Upper lobe of right lung (tissue), 1 donor: ENCODE measurements at regions not wholly inside any gene's neighbourhood (a gene's known extent, or its start where the extent isn't known, plus 50 kb on each side); places are given as distances from the start of the nearest gene placed in this dataset.

Source experiments
- ATAC-seq: fragments of 200-7000 bp; cut with Tn5 transposase; one replicate; pipeline ENCODE4 v1.9.1; 2020; ENCODE audit warnings: mild to moderate bottlenecking, moderate library complexity
- DNase-seq: peaks from one replicate; pipeline ENCODE4 v3.0.0-alpha.2; 2020
- H3K27ac ChIP-seq: fragments of 200-600 bp; one replicate; pipeline ENCODE4 v1.8.0; 2022
- H3K27me3 ChIP-seq: fragments of 200-600 bp; one replicate; pipeline ENCODE4 v1.8.0; 2022; ENCODE audit warnings: mild to moderate bottlenecking
- H3K36me3 ChIP-seq: fragments of 200-600 bp; one replicate; pipeline ENCODE4 v1.8.0; 2022
- H3K4me1 ChIP-seq: fragments of 200-600 bp; one replicate; pipeline ENCODE4 v1.8.0; 2022
- H3K4me3 ChIP-seq: fragments of 200-600 bp; one replicate; pipeline ENCODE4 v1.8.0; 2022; ENCODE audit warnings: mild to moderate bottlenecking
- H3K9me3 ChIP-seq: fragments of 200-600 bp; one replicate; pipeline ENCODE4 v1.8.0; 2022
- intact Hi-C: fragments of 100-400 bp; cut with DNase I; formaldehyde crosslinking; loops from one replicate; pipeline ENCODE4 v1.11.0; 2022
- TF ChIP-seq, protein P1 (sequence below): fragments of 200-600 bp; IDR thresholded peaks from one replicate; pipeline ENCODE4 v1.8.0; 2022; ENCODE audit warnings: antibody characterized with exemption
- donor health status: DM: no; HTN: yes; CAD: no; lungs with severe emphysema.

GRCh38 chr7:46515844-46516590, 594.9 kb upstream of the IGFBP3 start:
- no peaks in the 10 kb centered on the region for H3K27me3 ChIP-seq
- ATAC-seq: no peak
- H3K36me3 ChIP-seq: no peaks in the 10 kb centered on the region
- no peak overlapping the region for H3K4me3 ChIP-seq
- intact Hi-C loops: no loop called here
- no peaks in the 10 kb centered on the region for H3K4me1 ChIP-seq
- DNase-seq: no peak
- H3K27ac ChIP-seq: no peak overlapping the region
- no peaks in the 10 kb centered on the region for H3K9me3 ChIP-seq
- TF ChIP-seq, protein P1, sequence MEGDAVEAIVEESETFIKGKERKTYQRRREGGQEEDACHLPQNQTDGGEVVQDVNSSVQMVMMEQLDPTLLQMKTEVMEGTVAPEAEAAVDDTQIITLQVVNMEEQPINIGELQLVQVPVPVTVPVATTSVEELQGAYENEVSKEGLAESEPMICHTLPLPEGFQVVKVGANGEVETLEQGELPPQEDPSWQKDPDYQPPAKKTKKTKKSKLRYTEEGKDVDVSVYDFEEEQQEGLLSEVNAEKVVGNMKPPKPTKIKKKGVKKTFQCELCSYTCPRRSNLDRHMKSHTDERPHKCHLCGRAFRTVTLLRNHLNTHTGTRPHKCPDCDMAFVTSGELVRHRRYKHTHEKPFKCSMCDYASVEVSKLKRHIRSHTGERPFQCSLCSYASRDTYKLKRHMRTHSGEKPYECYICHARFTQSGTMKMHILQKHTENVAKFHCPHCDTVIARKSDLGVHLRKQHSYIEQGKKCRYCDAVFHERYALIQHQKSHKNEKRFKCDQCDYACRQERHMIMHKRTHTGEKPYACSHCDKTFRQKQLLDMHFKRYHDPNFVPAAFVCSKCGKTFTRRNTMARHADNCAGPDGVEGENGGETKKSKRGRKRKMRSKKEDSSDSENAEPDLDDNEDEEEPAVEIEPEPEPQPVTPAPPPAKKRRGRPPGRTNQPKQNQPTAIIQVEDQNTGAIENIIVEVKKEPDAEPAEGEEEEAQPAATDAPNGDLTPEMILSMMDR: no peak

DNA sequence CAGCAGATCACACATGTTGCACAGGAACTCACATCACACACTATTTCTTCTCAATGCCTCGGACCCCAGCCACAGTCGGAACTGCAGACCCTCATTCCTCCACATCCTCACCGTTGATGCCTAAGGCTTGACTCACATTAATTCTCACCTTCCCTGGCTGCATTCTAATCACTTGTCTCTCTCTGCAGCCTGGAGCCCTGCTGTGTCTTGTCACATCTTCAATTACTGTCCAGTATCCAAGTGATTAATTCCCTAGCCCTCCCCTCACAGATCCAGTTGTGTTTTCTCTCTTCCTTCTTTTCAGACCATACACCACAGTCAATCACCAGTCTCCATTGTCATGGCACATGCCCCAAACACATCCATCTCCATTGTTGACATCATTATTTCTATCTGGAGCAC, 592.4 kb upstream of the IGFBP3 start:
- no peak for ATAC-seq

DNA sequence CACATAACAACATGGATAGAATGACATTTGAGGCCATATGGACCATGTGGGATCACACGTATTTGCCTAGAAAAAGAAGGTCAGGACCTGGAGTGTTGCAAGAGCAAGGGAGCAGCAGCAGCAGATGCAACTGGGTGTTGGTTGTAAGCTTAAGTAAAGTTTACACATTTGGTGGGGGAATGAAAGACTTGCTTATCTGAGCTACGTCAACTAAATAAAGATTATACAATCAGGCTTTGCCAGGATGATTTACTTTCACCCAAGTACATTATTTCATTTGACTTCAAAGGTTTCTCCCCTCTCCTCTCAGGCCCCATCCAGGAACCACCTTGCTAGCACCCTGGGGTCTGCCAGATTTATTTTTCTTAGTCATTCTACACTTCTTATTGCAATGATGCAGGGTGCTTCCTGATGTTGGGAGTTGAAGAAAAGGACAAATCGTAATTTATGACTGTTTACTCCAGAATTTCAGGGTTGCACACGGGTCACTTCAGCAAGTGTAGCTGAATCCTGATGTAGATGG, 591.9 kb upstream of the IGFBP3 start:
- no peaks in the 10 kb centered on the region for H3K36me3 ChIP-seq
- intact Hi-C loops: no loop called here
- no peaks in the 10 kb centered on the region for H3K4me1 ChIP-seq
- DNase-seq: no peak
- ATAC-seq: no peak
- no peak overlapping the region for H3K27ac ChIP-seq
- TF ChIP-seq, protein P1: no peak
- no peaks in the 10 kb centered on the region for H3K27me3 ChIP-seq
- no peaks in the 10 kb centered on the region for H3K9me3 ChIP-seq
- no peak overlapping the region for H3K4me3 ChIP-seq

More for the DNA sequence above, 592.4 kb upstream of the IGFBP3 start:
- Histone ChIP-seq H3K4me1 (no peaks in the 10 kb centered on the region), H3K36me3 (no peaks in the 10 kb centered on the region), H3K27me3 (no peaks in the 10 kb centered on the region), H3K9me3 (no peaks in the 10 kb centered on the region), H3K4me3 (no peak overlapping the region), H3K27ac (no peak overlapping the region)
- DNase-seq: no peak
- intact Hi-C loops: no loop called here
- TF ChIP-seq, protein P1: no peak

- H3K27ac ChIP-seq: no peak overlapping the region
- H3K27me3 ChIP-seq: no peaks in the 10 kb centered on the region
- ATAC-seq (no peak), DNase-seq (no peak)
- no peaks in the 10 kb centered on the region for H3K9me3 ChIP-seq
- H3K36me3 ChIP-seq: no peaks in the 10 kb centered on the region
- TF ChIP-seq, protein P1: no peak
- no peak overlapping the region for H3K4me3 ChIP-seq
- intact Hi-C loops: no loop called here
- no peaks in the 10 kb centered on the region for H3K4me1 ChIP-seq
Observed at GRCh38 chr7:46511442-46512215, 590.6 kb upstream of the IGFBP3 start.

- Histone ChIP-seq H3K4me3 (no peak overlapping the region), H3K27me3 (no peaks in the 10 kb centered on the region), H3K27ac (no peak overlapping the region), H3K9me3 (no peaks in the 10 kb centered on the region), H3K4me1 (no peaks in the 10 kb centered on the region), H3K36me3 (no peaks in the 10 kb centered on the region)
- intact Hi-C loops: no loop called here
- TF ChIP-seq, protein P1: no peak
- no peak for ATAC-seq
- DNase-seq: no peak
Observed at GRCh38 chr7:46508583-46508982, 587.5 kb upstream of the IGFBP3 start.
